ENCODE measurements at regions not wholly inside any gene's neighbourhood (a gene's known extent, or its start where the extent isn't known, plus 50 kb on each side); places are given as distances from the start of the nearest gene placed in this dataset.

- Histone ChIP-seq H3K27ac (ENCODE audit: insufficient read depth, low read length) (no peak overlapping the region), H2BK15ac (ENCODE audit: low read depth, low read length) (no peak overlapping the region), H3K23ac (ENCODE audit: low read depth, low read length) (no peak overlapping the region), H3K36me3 (ENCODE audit: control insufficient read depth, insufficient read depth, low read length) (no peaks in the 10 kb centered on the region), H2BK120ac (ENCODE audit: low read depth, low read length) (no peak overlapping the region), H3K9me1 (ENCODE audit: insufficient read depth, low read length) (no peaks in the 10 kb centered on the region), H4K91ac (ENCODE audit: insufficient read depth, low read depth, low read length) (no peak overlapping the region), H3K4me1 (ENCODE audit: control insufficient read depth, insufficient read depth, low read length) (no peaks in the 10 kb centered on the region), H3K18ac (ENCODE audit: low read depth, low read length) (no peak overlapping the region), H2BK5ac (ENCODE audit: low read depth, low read length, poor library complexity, severe bottlenecking) (no peak overlapping the region), H4K20me1 (ENCODE audit: insufficient read depth, low read length) (no peaks in the 10 kb centered on the region), H4K5ac (ENCODE audit: low read depth, low read length) (no peak overlapping the region), H4K8ac (ENCODE audit: low read depth in 2 of 2, low read length in 2 of 2) (no peak overlapping the region), H3K14ac (replicated peaks; ENCODE audit: low read depth, low read length) (no peak overlapping the region), H2AK5ac (ENCODE audit: low read depth, low read length) (no peak overlapping the region), H3K56ac (ENCODE audit: extremely low read depth, insufficient read depth, low read length) (no peak overlapping the region), H2AK9ac (replicated peaks; ENCODE audit: low read depth, low read length, poor library complexity) (no peak overlapping the region), H3K79me1 (ENCODE audit: low read depth in 1 of 2, low read length in 2 of 2) (no peaks in the 10 kb centered on the region), H2AFZ (replicated peaks; ENCODE audit: low read length, poor library complexity) (no peak overlapping the region), H3K4ac (ENCODE audit: low read depth, low read length) (no peak overlapping the region), H3K4me3 (ENCODE audit: insufficient read depth, low read depth, low read length) (no peak overlapping the region), H2BK20ac (ENCODE audit: low read depth, low read length) (no peak overlapping the region), H3K4me2 (ENCODE audit: low read depth, low read length) (no peak overlapping the region), H3K9ac (ENCODE audit: low read depth, low read length) (no peak overlapping the region), H3K9me3 (ENCODE audit: control insufficient read depth, insufficient read depth, low read length) (no peaks in the 10 kb centered on the region), H3K27me3 (ENCODE audit: control insufficient read depth, insufficient read depth, low read length) (peaks cover 5% of the 10 kb centered on the region)
- CTCF ChIA-PET, result interaction anchor here (0.7 kb wide), 1 partner anchor 10 kb away, joined by 3 read pairs; no protein-coding TSS in a partner anchor
- intact Hi-C loops (cut with micrococcal nuclease) (no loop called here), dilution Hi-C loops (cut with HindIII; ENCODE audit: low sequenced_read_pairs, unreplicated experiment) (no loop called here), in situ Hi-C loops (cut with MboI; ENCODE audit: low sequenced_read_pairs) (no loop called here)
- no TSS peak for BruUV-seq (replicated peaks)
- ATAC-seq (ENCODE audit: low read depth) (no peak), DNase-seq (no peak)
- POLR2A ChIA-PET (ENCODE audit: unreplicated experiment), result no interaction called here
- 58% methylated on average over 2 of the region's 5 CpGs; no CpG with 5 or more reads in 1 of the 2 experiments for WGBS, 2 experiments (ENCODE audit: extremely low coverage in 2 of 2, insufficient read length in 1 of 2)
- TF ChIP-seq FOS (IDR thresholded peaks at IDR 0.05; ENCODE audit: low read depth, low read length), result no peak
- no peak for TF ChIP-seq BHLHE40 (IDR thresholded peaks at IDR 0.05; ENCODE audit: low read depth, low read length)
- TF ChIP-seq NFE2L2 (IDR thresholded peaks at IDR 0.05; ENCODE audit: low read depth, low read length), result no peak
Measured at GRCh38 chr21:26748066-26748465, 97.1 kb downstream of the ADAMTS1 start.
